ENCODE measurements at regions not wholly inside any gene's neighbourhood (a gene's known extent, or its start where the extent isn't known, plus 50 kb on each side); places are given as distances from the start of the nearest gene placed in this dataset.
A peak's percentile ranks its signal among the peaks of the same experiment; 100 is the strongest.

GRCh38 chr16:65713181-65713808 lies 591.4 kb upstream of the CDH11 start:
- no peak overlapping the region for H3K9ac ChIP-seq (replicated peaks in 1 of 4; ENCODE audit: extremely low read depth in 1 of 4, low read depth in 3 of 4, low read length in 3 of 4)
- H3K79me2 ChIP-seq (ENCODE audit: control insufficient read depth in 1 of 2, insufficient read depth in 2 of 2, low read length in 2 of 2) = no peaks in the 10 kb centered on the region
- FAIRE-seq (no peak), DNase-seq (ENCODE audit: low read depth in 1 of 2, low spot score in 2 of 2) (peak in 1 of 2 experiments; percentile 45)
- peak overlapping the region; percentile 55 for H2BK12ac ChIP-seq (ENCODE audit: low read depth, low read length)
- H3K27me3 ChIP-seq (replicated peaks in 1 of 4; ENCODE audit: control insufficient read depth in 3 of 4, extremely low read depth in 1 of 4, insufficient read depth in 3 of 4, low read length in 3 of 4) = 0 out of 7 replicates have a peak, but pooled peaks cover 0 to 2% (median 0%) of the 10 kb centered on the region in 4 experiments
- peak overlapping the region; percentile 80 for H3K18ac ChIP-seq (ENCODE audit: extremely low read depth, low read length)
- H3K36me3 ChIP-seq (ENCODE audit: control insufficient read depth in 2 of 4, insufficient read depth in 4 of 4, low read length in 3 of 4) = no peaks in the 10 kb centered on the region
- peak overlapping the region in 1 of 4 experiments; percentile 2; a peak in 1 of 8 replicates for H3K4me3 ChIP-seq (ENCODE audit: extremely low read depth in 1 of 4, insufficient read depth in 2 of 4, low read depth in 3 of 4, low read length in 4 of 4)
- H3K4me2 ChIP-seq (ENCODE audit: insufficient read depth in 1 of 2, low read depth in 2 of 2, low read length in 2 of 2) = peak overlapping the region; percentile 43 to 44
- H4K20me1 ChIP-seq (replicated peaks in 1 of 2; ENCODE audit: control insufficient read depth in 1 of 2, insufficient read depth in 2 of 2, low read length in 2 of 2) = no peaks in the 10 kb centered on the region
- H2BK20ac ChIP-seq (ENCODE audit: low read length) = peak overlapping the region; percentile 89; the same call in 1 of the 2 replicates
- no peak overlapping the region for H3K27ac ChIP-seq (ENCODE audit: low read depth, low read length)
- WGBS, 2 experiments (ENCODE audit: extremely low coverage in 1 of 2, insufficient coverage in 1 of 2, insufficient read length in 1 of 2, insufficient replicate concordance in 2 of 2, low coverage in 1 of 2, low lambda C conversion rate in 2 of 2, missing lambda C conversion rate in 1 of 2) = 51% methylated on average over 7 of the region's 7 CpGs; no CpG with 5 or more reads in 1 of the 2 experiments
- peak overlapping the region; percentile 0 for H2BK120ac ChIP-seq (replicated peaks; ENCODE audit: low read depth, low read length)
- H3K23me2 ChIP-seq (ENCODE audit: low read depth, low read length) = no peaks in the 10 kb centered on the region
- no peaks in the 10 kb centered on the region for H3K79me1 ChIP-seq (ENCODE audit: low read depth, low read length)
- H2BK15ac ChIP-seq (ENCODE audit: low read length) = peak overlapping the region; percentile 8; the same call in 1 of the 2 replicates
- no peaks in the 10 kb centered on the region for H3K9me3 ChIP-seq (ENCODE audit: insufficient read depth in 2 of 2, low read depth in 1 of 2, low read length in 1 of 2)
- H3K56ac ChIP-seq (replicated peaks; ENCODE audit: insufficient read length, low read depth, low read length) = no peak overlapping the region
- H2BK5ac ChIP-seq (ENCODE audit: low read depth, low read length) = peak overlapping the region; percentile 72; the same call in 1 of the 2 replicates
- H4K5ac ChIP-seq (ENCODE audit: insufficient read length, low read depth, low read length) = no peak overlapping the region
- H3K23ac ChIP-seq (ENCODE audit: insufficient read length) = no peak overlapping the region
- H4K91ac ChIP-seq (replicated peaks; ENCODE audit: insufficient read length, low read length) = no peak overlapping the region
- no peak overlapping the region for H4K8ac ChIP-seq (ENCODE audit: extremely low read depth, insufficient read depth, low read length)
- CTCF ChIA-PET (ENCODE audit: partially characterized antibody) = interaction anchor here (0.6 to 0.7 kb wide), 3 partner anchors 8 to 1055 kb away, joined by 3 read pairs; no protein-coding TSS in a partner anchor
- no peak overlapping the region for H3K4ac ChIP-seq (replicated peaks; ENCODE audit: insufficient read length, low read depth, low read length)
- peak overlapping the region; percentile 58; the same call in 1 of the 2 replicates for H2AFZ ChIP-seq (ENCODE audit: low read length)
- POLR2A ChIA-PET (ENCODE audit: partially characterized antibody) = no interaction called here
- no peak overlapping the region for H3K14ac ChIP-seq (ENCODE audit: insufficient read length)
- no peak overlapping the region for H2AK5ac ChIP-seq (ENCODE audit: low read depth, low read length)
- peaks cover 2 to 8% (median 5%) of the 10 kb centered on the region in 4 experiments; a peak in 6 of 7 replicates for H3K4me1 ChIP-seq (replicated peaks in 1 of 4; ENCODE audit: control insufficient read depth in 3 of 4, insufficient read depth in 4 of 4, low read length in 3 of 4)
- TF ChIP-seq EGR1 (IDR thresholded peaks at IDR 0.05; ENCODE audit: borderline replicate concordance, low read depth, low read length) (no peak), RXRA (IDR thresholded peaks at IDR 0.05; ENCODE audit: insufficient read depth, low read depth, low read length) (no peak), MAFK (IDR thresholded peaks at IDR 0.05; ENCODE audit: low read depth, low read length) (no peak), E2F6 (IDR thresholded peaks at IDR 0.05) (no peak), EZH2 (IDR thresholded peaks at IDR 0.05; ENCODE audit: low read depth, low read length, severe bottlenecking) (no peak), ASH2L (IDR thresholded peaks at IDR 0.05; ENCODE audit: low read length) (no peak)

All from H1 (cell line).